HEK293 (cell line): ENCODE measurements at regions not wholly inside any gene's neighbourhood (a gene's known extent, or its start where the extent isn't known, plus 50 kb on each side); places are given as distances from the start of the nearest gene placed in this dataset.

ENCODE experiments used
- GLI2 ChIP-seq: fragments of 450-650 bp; formaldehyde crosslinking; IDR thresholded peaks from 2 replicates; pipeline ENCODE4; 2017; ENCODE audit warnings: missing biosample characterization, missing genetic modification characterization, low read depth, borderline replicate concordance
- PBX3 ChIP-seq: sonication (generic); formaldehyde crosslinking; IDR thresholded peaks from 2 replicates; pipeline ENCODE4 v1.8.1; 2022; ENCODE audit warnings: mild to moderate bottlenecking, moderate library complexity, missing genetic modification reagents
- TCF7L2 ChIP-seq: IDR thresholded peaks from 2 replicates; pipeline ENCODE4 v1.6.1; 2011; ENCODE audit warnings: low read depth, mild to moderate bottlenecking, inconsistent platforms, low read length, moderate library complexity, borderline replicate concordance
- YY1 ChIP-seq: fragments of 450-650 bp; formaldehyde crosslinking; IDR thresholded peaks from 2 replicates; pipeline ENCODE4 v1.5.1; 2018; ENCODE audit warnings: missing biosample characterization, missing genetic modification characterization
- ZIC2 ChIP-seq: fragments of 450-650 bp; formaldehyde crosslinking; IDR thresholded peaks from 2 replicates; pipeline ENCODE4 v1.5.1; 2016; ENCODE audit warnings: missing biosample characterization, missing genetic modification characterization
- ZNF10 ChIP-seq: fragments of 450-650 bp; formaldehyde crosslinking; IDR thresholded peaks from 2 replicates; pipeline ENCODE4 v1.5.1; 2017; ENCODE audit warnings: missing biosample characterization, missing genetic modification characterization
- ZNF302 ChIP-seq: fragments of 450-650 bp; formaldehyde crosslinking; IDR thresholded peaks from 2 replicates; pipeline ENCODE4 v1.5.1; 2016; ENCODE audit warnings: missing biosample characterization, missing genetic modification characterization, low read depth
- ZNF324 ChIP-seq: fragments of 450-650 bp; formaldehyde crosslinking; IDR thresholded peaks from 2 replicates; pipeline ENCODE4 v1.5.1; 2016; ENCODE audit warnings: missing biosample characterization, missing genetic modification characterization
- ZNF571 ChIP-seq: fragments of 450-650 bp; formaldehyde crosslinking; IDR thresholded peaks from 2 replicates; pipeline ENCODE4 v1.5.0; 2017; ENCODE audit warnings: missing biosample characterization, missing genetic modification characterization
- ZNF777 ChIP-seq: fragments of 450-650 bp; formaldehyde crosslinking; IDR thresholded peaks from 2 replicates; pipeline ENCODE4 v1.5.1; 2017; ENCODE audit warnings: missing biosample characterization, missing genetic modification characterization, borderline replicate concordance
- TF ChIP-seq, protein P1 (sequence below): fragments of 450-650 bp; formaldehyde crosslinking; IDR thresholded peaks from 2 replicates; pipeline ENCODE4 v1.5.1; 2016; ENCODE audit warnings: missing biosample characterization, missing genetic modification characterization
- TF ChIP-seq, protein P2 (sequence below): fragments of 450-650 bp; formaldehyde crosslinking; optimal IDR thresholded peaks from 2 replicates; pipeline ENCODE3; 2016; ENCODE audit warnings: missing biosample characterization, mild to moderate bottlenecking, missing genetic modification characterization
- TF ChIP-seq, protein P3 (sequence below): fragments of 450-650 bp; formaldehyde crosslinking; IDR thresholded peaks from 2 replicates; pipeline ENCODE4 v1.5.1; 2016; ENCODE audit warnings: missing biosample characterization, missing genetic modification characterization, borderline replicate concordance

GRCh38 chr6:87945966-87946365 lies 101.7 kb upstream of the SPACA1 start:
- TF ChIP-seq, protein P1, sequence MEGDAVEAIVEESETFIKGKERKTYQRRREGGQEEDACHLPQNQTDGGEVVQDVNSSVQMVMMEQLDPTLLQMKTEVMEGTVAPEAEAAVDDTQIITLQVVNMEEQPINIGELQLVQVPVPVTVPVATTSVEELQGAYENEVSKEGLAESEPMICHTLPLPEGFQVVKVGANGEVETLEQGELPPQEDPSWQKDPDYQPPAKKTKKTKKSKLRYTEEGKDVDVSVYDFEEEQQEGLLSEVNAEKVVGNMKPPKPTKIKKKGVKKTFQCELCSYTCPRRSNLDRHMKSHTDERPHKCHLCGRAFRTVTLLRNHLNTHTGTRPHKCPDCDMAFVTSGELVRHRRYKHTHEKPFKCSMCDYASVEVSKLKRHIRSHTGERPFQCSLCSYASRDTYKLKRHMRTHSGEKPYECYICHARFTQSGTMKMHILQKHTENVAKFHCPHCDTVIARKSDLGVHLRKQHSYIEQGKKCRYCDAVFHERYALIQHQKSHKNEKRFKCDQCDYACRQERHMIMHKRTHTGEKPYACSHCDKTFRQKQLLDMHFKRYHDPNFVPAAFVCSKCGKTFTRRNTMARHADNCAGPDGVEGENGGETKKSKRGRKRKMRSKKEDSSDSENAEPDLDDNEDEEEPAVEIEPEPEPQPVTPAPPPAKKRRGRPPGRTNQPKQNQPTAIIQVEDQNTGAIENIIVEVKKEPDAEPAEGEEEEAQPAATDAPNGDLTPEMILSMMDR (tag by site-specific recombination): no peak
- TF ChIP-seq ZNF10 (tag by site-specific recombination) (no peak), YY1 (tag by site-specific recombination) (no peak), GLI2 (tag by site-specific recombination) (no peak), ZIC2 (tag by site-specific recombination) (no peak), ZNF777 (tag by site-specific recombination) (no peak), PBX3 (no peak), ZNF571 (tag by site-specific recombination) (no peak), ZNF302 (tag by site-specific recombination) (no peak), ZNF324 (tag by site-specific recombination) (no peak), TCF7L2 (no peak)
- TF ChIP-seq, protein P2, sequence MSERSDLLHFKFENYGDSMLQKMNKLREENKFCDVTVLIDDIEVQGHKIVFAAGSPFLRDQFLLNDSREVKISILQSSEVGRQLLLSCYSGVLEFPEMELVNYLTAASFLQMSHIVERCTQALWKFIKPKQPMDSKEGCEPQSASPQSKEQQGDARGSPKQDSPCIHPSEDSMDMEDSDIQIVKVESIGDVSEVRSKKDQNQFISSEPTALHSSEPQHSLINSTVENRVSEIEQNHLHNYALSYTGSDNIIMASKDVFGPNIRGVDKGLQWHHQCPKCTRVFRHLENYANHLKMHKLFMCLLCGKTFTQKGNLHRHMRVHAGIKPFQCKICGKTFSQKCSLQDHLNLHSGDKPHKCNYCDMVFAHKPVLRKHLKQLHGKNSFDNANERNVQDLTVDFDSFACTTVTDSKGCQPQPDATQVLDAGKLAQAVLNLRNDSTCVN (tag by site-specific recombination): no peak
- TF ChIP-seq, protein P3, sequence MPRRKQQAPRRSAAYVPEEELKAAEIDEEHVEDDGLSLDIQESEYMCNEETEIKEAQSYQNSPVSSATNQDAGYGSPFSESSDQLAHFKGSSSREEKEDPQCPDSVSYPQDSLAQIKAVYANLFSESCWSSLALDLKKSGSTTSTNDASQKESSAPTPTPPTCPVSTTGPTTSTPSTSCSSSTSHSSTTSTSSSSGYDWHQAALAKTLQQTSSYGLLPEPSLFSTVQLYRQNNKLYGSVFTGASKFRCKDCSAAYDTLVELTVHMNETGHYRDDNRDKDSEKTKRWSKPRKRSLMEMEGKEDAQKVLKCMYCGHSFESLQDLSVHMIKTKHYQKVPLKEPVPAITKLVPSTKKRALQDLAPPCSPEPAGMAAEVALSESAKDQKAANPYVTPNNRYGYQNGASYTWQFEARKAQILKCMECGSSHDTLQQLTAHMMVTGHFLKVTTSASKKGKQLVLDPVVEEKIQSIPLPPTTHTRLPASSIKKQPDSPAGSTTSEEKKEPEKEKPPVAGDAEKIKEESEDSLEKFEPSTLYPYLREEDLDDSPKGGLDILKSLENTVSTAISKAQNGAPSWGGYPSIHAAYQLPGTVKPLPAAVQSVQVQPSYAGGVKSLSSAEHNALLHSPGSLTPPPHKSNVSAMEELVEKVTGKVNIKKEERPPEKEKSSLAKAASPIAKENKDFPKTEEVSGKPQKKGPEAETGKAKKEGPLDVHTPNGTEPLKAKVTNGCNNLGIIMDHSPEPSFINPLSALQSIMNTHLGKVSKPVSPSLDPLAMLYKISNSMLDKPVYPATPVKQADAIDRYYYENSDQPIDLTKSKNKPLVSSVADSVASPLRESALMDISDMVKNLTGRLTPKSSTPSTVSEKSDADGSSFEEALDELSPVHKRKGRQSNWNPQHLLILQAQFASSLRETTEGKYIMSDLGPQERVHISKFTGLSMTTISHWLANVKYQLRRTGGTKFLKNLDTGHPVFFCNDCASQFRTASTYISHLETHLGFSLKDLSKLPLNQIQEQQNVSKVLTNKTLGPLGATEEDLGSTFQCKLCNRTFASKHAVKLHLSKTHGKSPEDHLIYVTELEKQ: no peak
